KMS-11 (cell line): ENCODE measurements at regions not wholly inside any gene's neighbourhood (a gene's known extent, or its start where the extent isn't known, plus 50 kb on each side); places are given as distances from the start of the nearest gene placed in this dataset.

ENCODE experiments used
- H2AFZ ChIP-seq: fragments of 200-600 bp; sonication (generic); 2 replicates; pipeline ENCODE4 v1.6.1; 2016; ENCODE audit warnings: antibody characterized with exemption, mixed run types, low read depth
- H3K27ac ChIP-seq: fragments of 200-600 bp; sonication (generic); 2 replicates; pipeline ENCODE4 v1.6.1; 2016; ENCODE audit warnings: mild to moderate bottlenecking, mixed run types
- H3K27me3 ChIP-seq: fragments of 200-600 bp; sonication (generic); 2 replicates; pipeline ENCODE4 v1.6.1; 2017; ENCODE audit warnings: mild to moderate bottlenecking, low read depth, mixed run types, moderate library complexity; ENCODE audit not compliant: insufficient read depth
- H3K36me3 ChIP-seq: fragments of 200-600 bp; sonication (generic); 2 replicates; pipeline ENCODE4 v1.6.1; 2017; ENCODE audit warnings: mild to moderate bottlenecking, mixed run types; ENCODE audit not compliant: insufficient read depth
- H3K4me1 ChIP-seq: fragments of 200-600 bp; sonication (generic); 2 replicates; pipeline ENCODE4 v1.6.1; 2016; ENCODE audit warnings: mild to moderate bottlenecking, low read depth, mixed run types; ENCODE audit not compliant: poor library complexity, severe bottlenecking
- H3K4me2 ChIP-seq: fragments of 200-600 bp; sonication (generic); 2 replicates; pipeline ENCODE4 v1.7.0; 2016; ENCODE audit warnings: mild to moderate bottlenecking, mixed run types
- H3K4me3 ChIP-seq: fragments of 200-600 bp; sonication (generic); IDR thresholded peaks from 2 replicates; pipeline ENCODE4 v1.6.1; 2017; ENCODE audit warnings: low read depth, low read length, mixed read lengths; ENCODE audit not compliant: insufficient read depth
- H3K79me2 ChIP-seq: fragments of 200-600 bp; sonication (generic); 2 replicates; pipeline ENCODE4 v1.6.1; 2016; ENCODE audit warnings: low read depth, mixed run types; ENCODE audit not compliant: insufficient read depth
- H3K9ac ChIP-seq: fragments of 200-600 bp; sonication (generic); 2 replicates; pipeline ENCODE4 v1.6.1; 2016; ENCODE audit warnings: mild to moderate bottlenecking, mixed run types
- H4K20me1 ChIP-seq: fragments of 200-600 bp; sonication (generic); 2 replicates; pipeline ENCODE4 v1.6.1; 2016; ENCODE audit warnings: mild to moderate bottlenecking, mixed run types; ENCODE audit not compliant: insufficient read depth
- CTCF ChIP-seq: fragments of 200-600 bp; sonication (generic); conservative IDR thresholded peaks from 2 replicates; pipeline ENCODE4 v1.6.1; 2017; ENCODE audit warnings: low read depth, mild to moderate bottlenecking, antibody characterized with exemption, low read length, moderate library complexity, mixed read lengths

GRCh38 chr17:73765824-73766563 is 121.7 kb upstream of the SDK2 start:
- H3K4me2 ChIP-seq: no peak overlapping the region
- no peaks in the 10 kb centered on the region for H3K79me2 ChIP-seq
- no peaks in the 10 kb centered on the region for H4K20me1 ChIP-seq
- no peaks in the 10 kb centered on the region for H3K4me1 ChIP-seq
- no peak overlapping the region for H3K9ac ChIP-seq
- peaks cover 14% of the 10 kb centered on the region; the same call in 1 of the 2 replicates for H3K27me3 ChIP-seq
- no peak overlapping the region for H3K27ac ChIP-seq
- no peak overlapping the region for H2AFZ ChIP-seq
- H3K4me3 ChIP-seq: no peak overlapping the region
- H3K36me3 ChIP-seq: no peaks in the 10 kb centered on the region
- TF ChIP-seq CTCF: no peak

- H3K36me3 ChIP-seq: no peaks in the 10 kb centered on the region
- H3K4me1 ChIP-seq: no peaks in the 10 kb centered on the region
- H4K20me1 ChIP-seq: no peaks in the 10 kb centered on the region
- no peak overlapping the region for H3K4me2 ChIP-seq
- no peak overlapping the region for H3K9ac ChIP-seq
- no peaks in the 10 kb centered on the region for H3K79me2 ChIP-seq
- peaks cover 13% of the 10 kb centered on the region; the same call in 1 of the 2 replicates for H3K27me3 ChIP-seq
- no peak for TF ChIP-seq CTCF
- H2AFZ ChIP-seq: no peak overlapping the region
- no peak overlapping the region for H3K27ac ChIP-seq
- no peak overlapping the region for H3K4me3 ChIP-seq
Measured at GRCh38 chr17:73767696-73768095, 123.5 kb upstream of the SDK2 start.

GRCh38 chr17:73768691-73769090 is 124.4 kb upstream of the SDK2 start:
- Histone ChIP-seq H3K4me1 (no peaks in the 10 kb centered on the region), H3K4me2 (no peak overlapping the region)

GRCh38 chr17:73769479-73769878 is 125.2 kb upstream of the SDK2 start:
- Histone ChIP-seq H2AFZ (no peak overlapping the region), H3K36me3 (no peaks in the 10 kb centered on the region), H3K27me3 (peaks cover 13% of the 10 kb centered on the region; the same call in 1 of the 2 replicates), H3K4me2 (no peak overlapping the region), H4K20me1 (no peaks in the 10 kb centered on the region), H3K27ac (no peak overlapping the region), H3K9ac (no peak overlapping the region), H3K4me1 (no peaks in the 10 kb centered on the region), H3K4me3 (no peak overlapping the region), H3K79me2 (no peaks in the 10 kb centered on the region)
- no peak for TF ChIP-seq CTCF

More at GRCh38 chr17:73768691-73769090, 124.4 kb upstream of the SDK2 start:
- no peak overlapping the region for H2AFZ ChIP-seq
- H3K27me3 ChIP-seq: peaks cover 13% of the 10 kb centered on the region; the same call in 1 of the 2 replicates
- no peak for TF ChIP-seq CTCF
- H3K4me3 ChIP-seq: no peak overlapping the region
- no peaks in the 10 kb centered on the region for H3K36me3 ChIP-seq
- H4K20me1 ChIP-seq: no peaks in the 10 kb centered on the region
- no peak overlapping the region for H3K27ac ChIP-seq
- no peaks in the 10 kb centered on the region for H3K79me2 ChIP-seq
- no peak overlapping the region for H3K9ac ChIP-seq
